Nucleus accumbens (tissue), 56 donors: ENCODE measurements at regions not wholly inside any gene's neighbourhood (a gene's known extent, or its start where the extent isn't known, plus 50 kb on each side); places are given as distances from the start of the nearest gene placed in this dataset.
"Not testable (repeated sequence)": the region's sequence is repeated elsewhere in the genome, so short reads cannot be mapped to it uniquely, and the experiment has no call there.

Experiments
- DNase-seq, 56 donors: peaks; one replicate each; lab custom pipeline; 2025; lab: John Stamatoyannopoulos, UW

DNA sequence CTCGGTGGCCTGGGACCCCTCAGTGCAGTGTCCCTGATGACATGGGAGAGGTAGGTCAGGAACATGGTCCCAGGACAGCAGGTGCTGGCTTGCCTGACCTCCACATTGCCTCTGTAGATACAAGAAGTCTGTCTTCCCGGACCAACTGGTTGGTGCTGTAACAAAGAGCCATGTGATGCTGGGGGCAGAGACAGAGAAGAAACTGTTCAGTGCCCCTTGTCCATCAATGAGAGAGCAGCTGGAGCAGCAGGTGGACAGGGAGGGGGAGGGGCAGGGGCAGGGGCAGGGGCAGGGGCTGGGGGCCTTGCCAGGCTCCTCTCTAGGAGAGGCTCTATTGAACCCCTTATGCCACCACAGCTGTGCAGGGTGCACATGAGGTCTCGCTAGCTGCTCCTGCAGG is 191.8 kb downstream of the KLRB1 start:
- DNase-seq = peak in 16 of 56 donors; percentile 6 to 65 (median 28)

DNA sequence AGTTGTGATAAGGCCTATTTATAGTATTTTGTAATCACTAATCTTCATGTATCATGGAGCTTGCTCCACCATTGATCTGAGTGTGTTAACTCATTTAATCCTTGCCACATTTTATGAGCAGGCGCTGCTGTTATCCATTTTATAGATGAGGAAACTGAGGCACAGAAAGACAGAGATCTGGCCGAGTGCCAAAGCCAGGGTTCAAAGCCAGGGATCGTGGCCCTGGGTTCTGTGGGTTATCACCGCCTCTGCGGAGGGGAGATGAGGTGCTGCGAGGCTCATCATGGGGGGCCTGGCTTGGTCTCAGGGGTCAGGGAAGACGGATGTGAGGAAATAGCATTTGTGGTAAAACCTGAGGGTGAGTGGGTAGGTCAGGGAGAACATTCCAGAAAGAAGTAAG is 193.9 kb downstream of the KLRB1 start:
- DNase-seq = not testable (repeated sequence)

DNA sequence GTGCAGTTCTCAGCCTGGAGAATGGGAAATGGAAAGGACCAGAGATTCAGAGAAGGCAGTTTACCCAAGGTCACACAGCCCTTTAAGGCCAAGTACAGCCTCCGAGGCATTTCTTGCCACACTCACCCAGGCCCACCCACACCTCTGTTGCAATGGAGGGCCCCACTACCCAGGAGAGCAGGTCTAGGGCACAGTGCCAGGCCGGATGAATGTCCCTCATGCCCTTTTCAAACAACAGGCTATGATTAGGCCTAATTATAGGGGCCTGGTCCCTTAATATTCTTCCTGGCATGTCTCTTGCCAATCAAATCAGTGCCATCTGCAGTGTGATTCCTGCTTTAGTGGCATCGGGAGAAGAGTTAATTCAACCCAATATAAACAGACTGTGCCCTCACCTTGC is 195.3 kb downstream of the KLRB1 start:
- not testable (repeated sequence) for DNase-seq

DNA sequence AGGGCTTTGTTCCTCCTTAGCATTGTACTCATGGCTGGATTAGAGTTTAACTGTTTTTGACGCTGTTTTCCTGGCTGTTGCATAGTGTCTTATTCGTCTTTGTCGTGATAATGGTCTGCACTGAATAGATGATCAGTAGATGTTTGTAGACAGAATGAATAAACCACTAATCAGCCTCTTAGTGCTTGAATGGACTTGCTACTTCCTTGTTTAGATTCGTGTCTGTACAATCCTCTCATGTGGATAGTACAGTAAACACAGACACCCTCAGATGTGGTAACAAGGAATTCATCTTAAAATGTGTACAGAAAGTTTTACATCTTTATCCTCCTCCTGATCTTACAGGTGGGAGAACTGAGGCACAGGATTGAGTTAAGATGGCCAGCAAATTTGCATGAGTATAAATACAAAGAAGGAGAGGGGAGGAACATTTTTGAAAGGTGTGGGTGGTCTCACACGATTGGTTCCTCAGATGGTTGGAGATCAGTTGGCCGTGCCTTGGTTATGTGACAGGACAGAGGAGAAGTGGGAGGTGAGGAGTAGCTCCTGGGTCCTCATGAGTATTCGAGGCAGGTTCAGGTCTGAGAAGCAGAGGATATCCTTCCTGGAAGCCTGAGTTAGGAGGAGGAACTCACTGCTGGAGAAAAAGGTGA is 196.0 kb downstream of the KLRB1 start:
- not testable (repeated sequence) for DNase-seq

DNA sequence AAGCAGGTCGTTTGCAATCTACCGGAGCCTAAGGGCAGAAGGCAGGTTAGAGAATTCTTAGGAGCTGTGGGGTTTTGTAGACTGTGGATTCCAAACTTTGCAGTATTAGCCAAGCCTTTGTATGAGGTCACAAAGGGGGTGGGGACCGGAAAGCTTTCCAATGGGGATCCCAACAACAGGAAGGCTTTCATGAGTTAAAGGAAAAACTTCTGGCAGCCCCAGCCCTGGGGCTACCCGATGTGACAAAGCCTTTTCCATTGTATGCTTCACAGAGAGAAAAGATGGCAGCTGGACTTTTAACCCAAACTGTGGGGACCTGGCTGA is 199.2 kb upstream of the PZP start:
- DNase-seq = not testable (repeated sequence)

DNA sequence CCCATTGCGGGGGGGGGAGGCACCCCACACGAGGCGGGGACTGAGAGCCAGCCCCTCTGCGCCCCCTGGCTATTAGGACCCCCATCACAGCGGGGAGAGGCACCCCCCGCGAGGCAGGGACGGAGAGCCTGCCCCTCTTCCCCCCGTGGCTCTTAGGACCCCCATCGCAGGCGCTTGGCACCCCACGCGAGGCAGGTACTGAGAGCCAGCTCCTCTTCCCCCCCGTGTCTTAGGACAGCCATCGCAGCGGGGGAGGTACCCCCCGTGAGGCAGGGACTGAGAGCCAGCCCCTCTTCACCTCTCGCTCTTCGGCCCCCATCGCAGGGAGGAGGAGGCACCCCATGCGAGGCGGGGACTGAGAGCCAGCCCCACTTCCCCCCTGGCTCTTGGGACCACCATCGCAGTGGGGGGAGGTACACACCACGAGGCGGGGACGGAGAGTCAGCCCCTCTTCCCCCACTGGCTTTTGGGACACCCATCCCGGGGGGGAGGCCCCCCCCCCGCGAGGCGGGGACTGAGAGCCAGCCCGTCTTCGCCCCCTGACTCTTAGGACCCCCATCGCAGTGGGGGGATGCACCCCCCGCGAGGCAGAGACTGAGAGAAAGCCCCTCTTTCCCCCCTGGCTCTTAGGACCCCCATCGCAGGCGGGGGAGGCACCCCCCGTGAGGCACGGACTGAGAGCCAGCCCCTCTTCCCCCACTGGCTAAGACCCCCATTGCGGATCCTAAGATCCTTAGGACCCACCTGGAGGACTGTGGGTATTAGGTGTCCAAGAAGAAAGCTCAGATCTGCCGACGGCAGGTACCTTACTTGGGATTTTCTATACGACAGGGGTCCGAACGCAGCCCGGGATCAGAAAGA is 198.6 kb upstream of the PZP start:
- no peak for DNase-seq

DNA sequence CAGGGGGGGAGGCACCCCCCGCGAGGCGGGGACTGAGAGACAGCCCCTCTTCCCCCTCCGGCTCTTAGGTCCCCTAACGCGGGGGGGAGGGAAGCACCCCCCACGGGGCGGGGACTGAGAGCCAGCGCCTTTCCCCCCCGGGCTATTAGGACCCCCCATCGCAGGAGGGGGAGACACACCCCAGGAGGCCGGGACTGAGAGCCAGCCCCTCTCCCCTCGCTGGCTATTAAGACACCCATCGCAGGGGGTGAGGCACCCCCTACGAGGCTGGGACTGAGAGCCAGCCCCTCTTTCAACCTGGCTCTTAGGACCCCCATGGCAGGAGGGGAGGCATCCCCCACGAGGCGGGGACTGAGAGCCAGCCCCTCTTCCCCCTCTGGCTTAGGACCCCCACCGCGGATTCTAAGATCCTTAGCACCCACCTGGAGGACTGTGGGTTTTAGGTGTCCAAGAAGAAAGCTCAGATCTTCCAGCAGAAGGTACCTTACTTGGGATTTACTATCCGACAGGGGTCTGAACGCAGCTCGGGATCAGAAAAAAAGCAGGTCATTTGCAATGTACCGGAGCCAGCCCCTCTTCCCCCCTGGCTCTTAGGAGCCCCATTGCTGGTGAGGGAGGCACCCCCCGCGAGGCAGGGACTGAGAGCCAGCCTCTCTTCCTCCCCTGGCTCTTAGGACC is 197.8 kb upstream of the PZP start:
- DNase-seq = no peak

DNA sequence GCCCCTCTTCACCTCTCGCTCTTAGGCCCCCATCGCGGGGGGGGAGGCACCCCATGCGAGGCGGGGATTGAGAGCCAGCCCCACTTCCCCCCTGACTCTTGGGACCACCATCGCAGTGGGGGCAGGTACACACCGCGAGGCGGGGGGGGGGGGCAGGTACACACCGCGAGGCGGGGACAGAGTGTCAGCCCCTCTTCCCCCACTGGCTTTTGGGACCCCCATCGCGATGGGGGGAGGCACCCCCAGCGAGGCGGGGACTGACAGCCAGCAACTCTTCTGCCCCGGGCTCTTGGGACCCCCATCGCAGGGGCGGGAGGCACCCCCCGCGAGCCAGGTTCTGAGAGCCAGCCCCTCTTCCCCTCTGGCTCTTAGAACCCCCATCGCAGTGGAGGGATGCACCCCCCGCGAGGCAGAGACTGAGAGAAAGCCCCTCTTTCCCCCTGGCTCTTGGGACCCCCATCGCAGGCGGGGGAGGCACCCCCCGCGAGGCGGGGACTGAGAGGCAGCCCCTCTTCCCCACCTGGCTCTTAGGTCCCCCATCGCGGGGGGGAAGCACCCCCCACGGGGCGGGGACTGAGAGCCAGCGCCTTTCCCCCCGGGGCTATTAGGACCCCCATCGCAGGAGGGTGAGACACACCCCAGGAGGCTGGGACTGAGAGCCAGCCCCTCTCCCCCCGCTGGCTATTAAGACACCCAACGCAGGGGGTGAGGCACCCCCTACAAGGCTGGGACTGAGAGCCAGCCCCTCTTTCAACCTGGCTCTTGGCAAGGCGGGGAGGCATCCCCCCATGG is 196.5 kb upstream of the PZP start:
- peak in 2 of 56 donors; percentile 18 to 24 for DNase-seq

DNA sequence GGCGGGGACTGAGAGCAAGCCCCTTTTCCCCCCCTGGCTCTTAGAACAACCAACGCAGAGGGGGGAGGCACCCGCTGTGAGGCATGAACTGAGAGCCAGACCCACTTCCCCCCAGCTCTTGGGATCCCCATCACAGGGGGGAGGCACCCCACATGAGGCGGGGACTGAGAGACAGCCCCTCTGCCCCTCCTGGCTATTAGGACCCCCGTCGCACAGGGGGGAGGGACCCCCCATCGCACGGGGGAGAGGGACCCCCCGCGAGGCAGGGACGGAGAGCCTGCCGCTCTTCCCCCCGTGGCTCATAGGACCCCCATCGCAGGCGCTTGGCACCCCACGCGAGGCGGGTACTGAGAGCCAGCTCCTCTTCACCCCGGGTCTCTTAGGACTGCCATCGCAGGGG is 195.8 kb upstream of the PZP start:
- DNase-seq = no peak

DNA sequence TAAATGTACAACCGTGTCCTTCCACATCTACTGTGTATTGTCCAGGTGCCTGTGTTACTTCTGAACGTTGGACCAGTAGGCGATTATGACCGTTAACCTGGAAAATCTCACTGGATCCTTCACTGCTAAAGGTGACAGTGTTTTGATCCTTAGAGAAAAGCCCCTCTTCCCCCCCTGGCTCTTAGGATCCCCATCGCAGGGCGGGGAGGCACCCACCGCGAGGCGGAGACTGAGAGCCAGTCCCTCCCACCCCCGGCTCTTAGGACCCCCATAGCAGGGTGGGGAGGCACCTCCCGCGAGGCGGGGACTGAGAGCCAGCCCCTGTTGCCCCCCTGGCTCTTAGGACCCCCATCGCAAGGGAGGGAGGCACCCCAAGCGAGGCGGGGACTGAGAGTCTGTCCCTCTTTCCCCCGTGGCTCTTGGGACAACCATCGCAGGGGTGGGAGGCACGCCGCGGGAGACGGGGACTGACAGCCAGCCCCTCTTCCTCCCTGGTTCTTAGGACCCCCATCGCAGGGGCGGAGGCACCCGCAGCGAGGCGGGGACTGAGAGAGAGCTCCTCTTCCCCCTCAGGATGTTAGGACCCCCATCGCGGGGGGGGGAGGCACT is 194.3 kb upstream of the PZP start:
- DNase-seq = not testable (repeated sequence)

DNA sequence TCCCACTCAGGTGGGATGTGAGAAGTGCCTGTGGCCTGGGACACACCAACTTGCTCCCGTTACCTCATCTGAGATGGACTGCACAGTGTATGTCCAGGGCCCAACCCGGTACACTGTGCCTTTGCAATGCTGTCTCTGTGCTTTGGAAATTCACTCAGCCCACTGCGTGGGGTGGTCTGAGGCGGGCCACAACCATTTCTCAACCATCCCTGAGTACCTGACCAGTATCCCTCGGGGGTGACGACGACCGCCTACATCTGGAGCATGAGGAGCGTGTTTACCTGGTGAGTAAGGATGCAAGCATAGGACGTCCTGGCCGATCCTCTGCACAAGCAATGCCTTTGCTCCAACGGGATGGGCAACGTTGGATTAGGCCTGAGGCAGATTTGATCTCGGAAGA is 188.2 kb upstream of the PZP start:
- DNase-seq = not testable (repeated sequence)

DNA sequence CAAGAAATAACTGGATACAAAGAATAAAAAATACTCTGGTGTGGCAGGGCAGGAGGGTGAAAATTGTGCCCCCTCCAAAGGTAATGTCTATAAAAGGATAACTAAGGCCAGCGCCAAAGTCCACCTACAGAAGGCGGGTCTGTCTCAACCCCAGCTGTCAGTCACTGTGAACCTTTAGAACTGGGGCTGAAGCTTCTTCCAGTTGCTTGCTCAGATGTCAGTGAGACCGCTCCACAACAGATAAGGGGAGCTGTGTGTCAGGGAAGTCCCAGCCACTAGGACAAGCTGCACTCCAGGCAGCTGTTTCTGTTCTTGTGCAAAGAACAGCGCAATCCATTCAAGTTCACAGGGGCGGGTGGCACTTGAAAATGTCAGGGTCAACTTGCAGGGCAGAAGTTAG is 187.0 kb upstream of the PZP start:
- not testable (repeated sequence) for DNase-seq

DNA sequence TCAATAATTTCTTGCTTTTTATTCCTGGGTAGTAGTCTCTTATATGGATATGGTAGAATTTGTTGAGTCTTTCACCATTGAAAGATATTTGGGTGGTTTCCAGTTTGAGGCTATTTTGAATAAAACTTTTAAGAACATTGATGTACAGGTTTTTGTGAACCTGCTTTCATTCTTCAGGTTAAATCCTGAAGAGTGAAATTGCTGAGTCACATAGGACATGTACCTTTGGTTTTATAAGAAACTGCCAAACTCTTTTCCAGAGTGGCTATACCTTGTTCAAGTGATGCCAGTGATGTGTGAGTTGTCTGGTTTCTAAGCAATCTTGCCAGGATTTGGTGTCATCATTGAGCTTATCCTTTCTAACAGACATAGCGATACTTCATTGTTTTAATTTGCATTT is 184.6 kb upstream of the PZP start:
- DNase-seq = no peak

DNA sequence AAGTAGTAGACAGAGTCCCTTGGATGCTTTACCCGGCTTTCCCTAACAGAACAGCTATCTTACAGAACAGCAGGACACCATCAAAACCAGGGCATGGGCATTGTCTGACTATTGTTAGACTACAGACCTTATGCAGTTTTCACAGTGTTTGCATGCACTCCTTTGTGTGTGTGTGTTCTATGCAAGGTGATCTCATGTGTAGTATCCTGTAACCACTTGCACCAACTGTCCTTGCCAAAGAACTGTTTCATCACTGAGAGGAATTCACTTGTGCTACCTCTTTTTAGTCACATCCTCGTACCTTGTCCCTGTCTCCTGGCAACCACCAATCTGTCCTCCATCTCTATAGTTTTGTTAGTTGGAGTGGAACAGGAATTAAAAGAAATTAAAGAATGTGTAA is 183.6 kb upstream of the PZP start:
- no peak for DNase-seq

DNA sequence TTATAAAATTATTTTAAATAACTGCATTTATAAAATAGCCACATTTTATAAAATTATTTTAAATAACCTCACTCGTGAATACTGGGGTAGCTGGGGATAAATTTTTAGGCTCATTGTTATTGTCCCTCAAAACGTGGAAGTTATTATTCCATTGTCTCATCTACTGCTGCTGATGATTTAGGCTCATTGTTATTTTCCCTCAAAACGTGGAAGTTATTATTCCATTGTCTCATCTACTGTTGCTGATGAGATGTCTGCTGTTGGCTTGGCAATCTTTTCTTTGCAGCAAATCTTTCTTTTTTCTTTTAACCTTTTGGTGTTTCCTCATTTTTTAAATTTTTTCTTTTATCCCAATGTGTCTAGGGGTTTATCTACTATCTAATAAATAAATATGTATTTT is 182.6 kb upstream of the PZP start:
- no peak for DNase-seq

DNA sequence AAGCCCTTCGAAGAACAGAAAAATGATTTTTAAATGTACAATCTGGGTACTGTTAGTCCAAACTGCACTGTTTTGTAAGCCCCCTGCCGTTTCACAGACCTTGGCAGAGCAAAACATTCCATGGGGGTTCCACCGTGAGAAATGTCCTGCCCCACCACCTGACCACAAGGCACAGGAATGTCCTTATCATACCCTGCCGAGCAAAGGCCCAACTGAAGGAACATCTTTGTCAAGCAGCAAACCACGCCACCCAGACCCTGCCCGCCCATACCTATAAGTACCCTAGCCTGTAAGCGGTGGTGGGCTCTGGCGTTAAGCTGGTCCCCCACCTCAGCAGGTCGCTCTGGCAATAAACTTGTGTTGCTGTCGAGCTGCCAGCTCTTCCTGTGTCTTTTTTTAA is 181.6 kb upstream of the PZP start:
- DNase-seq = no peak

DNA sequence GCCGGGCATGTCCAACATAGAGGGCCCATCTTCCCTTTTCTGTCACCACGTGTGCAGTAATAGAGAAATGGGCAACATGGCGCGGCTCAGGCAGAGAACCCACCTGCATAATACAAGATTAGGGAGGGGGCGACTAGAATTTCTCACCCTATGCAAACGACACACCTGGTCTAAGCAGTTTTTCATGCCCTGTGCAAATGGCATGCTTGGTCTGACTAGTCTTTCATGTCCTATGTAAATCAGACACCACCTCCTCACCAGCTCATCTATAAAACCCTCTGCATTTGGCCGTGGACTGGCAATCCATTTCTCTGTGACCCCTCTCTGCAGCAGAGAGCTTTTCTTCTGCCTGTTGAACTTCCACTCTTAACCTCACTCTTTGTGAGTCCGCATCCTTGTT is 180.2 kb upstream of the PZP start:
- no peak for DNase-seq

DNA sequence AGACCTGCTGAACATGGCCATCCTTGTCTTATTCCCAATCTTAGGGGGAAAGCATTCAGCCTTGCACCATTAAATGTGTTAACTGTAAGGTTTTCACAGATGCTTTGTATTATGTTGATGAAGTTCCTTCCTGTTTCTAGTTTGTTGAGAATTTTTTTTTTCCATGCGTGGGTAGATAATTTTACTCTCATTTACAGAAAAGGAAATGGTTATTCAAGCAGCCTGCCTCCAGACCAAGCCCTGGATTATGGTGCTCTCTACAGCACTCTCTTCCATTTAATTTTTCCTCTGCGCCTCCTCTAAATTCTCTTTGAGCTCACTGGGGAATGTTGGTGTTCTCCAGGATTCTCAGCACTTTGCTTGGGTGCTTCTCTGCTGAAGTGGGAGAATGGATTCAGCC is 179.3 kb upstream of the PZP start:
- DNase-seq = no peak

DNA sequence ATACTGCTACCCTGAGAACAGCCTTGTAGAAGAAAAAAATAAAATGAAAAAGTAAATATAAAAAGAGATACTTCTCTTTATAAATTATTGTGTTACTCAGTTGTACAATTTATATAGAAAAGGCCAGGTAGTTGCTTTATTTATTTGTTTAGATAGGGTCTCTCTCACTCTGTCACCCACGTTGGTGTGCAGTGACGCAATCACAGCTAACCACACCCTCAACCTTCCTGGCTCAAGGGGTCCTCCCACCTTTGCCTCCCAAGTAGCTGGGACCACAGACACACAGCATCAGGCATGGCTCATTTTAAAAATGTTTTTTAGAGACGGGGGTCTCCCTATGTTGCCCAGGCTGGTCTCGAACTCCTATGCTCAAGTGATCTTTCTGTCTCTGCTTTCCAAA is 175.4 kb upstream of the PZP start:
- DNase-seq = no peak

DNA sequence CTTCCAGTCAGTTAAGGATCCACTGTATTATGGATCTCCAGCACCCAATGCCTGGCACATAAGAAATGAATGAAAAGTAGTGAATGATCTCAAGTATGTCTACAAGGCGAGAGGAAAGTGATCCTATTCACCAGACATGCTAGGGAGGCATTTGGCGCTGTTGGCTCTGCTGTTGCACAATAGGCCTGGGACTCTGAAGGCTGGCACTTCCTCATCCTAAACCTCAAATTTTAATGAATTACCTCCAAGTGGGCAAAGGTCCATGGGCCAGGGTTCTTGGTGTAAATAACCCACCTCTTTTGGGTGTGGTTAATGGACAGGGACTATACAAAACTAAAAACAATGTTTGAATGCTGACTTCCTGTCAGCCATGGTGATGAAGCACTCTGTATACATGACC is 173.4 kb upstream of the PZP start:
- no peak for DNase-seq

DNA sequence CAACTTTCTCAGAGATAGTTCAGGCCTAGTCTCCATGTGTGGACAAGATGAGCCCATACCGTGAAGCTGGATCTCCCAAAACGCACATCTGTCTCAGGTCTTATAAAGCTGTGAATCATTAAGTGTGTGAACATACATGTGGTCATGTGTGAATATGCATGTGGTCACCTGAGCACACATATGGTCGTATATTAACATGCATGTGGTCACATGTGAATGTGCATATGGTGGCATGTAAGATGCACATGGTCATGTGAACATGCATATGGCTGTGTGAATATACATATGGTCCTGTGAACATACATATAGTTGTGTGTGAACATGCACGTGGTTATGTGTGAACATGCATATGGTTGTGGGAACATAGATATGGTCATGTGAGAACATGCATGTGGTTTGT is 172.5 kb upstream of the PZP start:
- no peak for DNase-seq
